ENCODE measurements at regions not wholly inside any gene's neighbourhood (a gene's known extent, or its start where the extent isn't known, plus 50 kb on each side); places are given as distances from the start of the nearest gene placed in this dataset.
"Not testable (repeated sequence)": the region's sequence is repeated elsewhere in the genome, so short reads cannot be mapped to it uniquely, and the experiment has no call there.

DNA sequence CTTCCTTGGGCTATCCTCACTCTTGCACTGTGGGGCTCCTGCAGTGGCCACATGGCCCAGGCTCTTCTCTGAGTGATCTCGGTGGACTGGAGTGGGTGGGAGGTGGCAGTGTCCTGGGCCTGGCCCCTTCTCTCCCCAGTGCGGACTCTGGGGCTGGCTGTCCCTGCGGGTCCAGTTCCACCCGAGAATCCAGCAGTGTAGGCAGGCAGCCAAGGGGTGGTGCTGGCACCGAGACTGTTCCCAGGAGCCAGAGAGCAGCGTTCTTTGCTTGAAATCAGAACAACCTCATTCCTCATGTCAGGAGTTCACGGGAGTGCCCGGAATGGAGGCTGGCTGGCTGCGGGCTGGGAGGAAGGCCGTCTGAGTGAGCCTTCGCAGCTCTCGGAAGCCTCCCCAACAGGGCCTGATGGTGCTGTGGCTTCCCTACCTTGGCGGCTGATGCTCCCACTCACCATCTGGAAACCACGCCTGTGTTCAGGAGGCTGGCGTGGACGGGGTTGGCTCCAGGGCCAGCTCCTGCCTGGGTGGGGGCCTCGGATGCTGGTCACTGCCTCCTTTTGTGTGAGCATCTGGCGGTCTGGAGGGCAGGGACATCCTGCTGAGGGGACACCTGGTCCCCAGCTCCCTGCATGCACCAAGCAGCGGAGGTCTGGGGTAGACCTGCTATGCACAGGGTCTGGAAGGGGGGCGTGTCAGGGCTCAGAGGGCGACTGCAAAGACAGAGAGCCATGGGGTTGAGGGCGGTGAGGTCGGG lies 238.9 kb downstream of the TMEM121 start:
- not testable (repeated sequence) for H3K27ac Mint-ChIP-seq, H3K36me3 Mint-ChIP-seq, H3K9me3 Mint-ChIP-seq, H3K4me3 Mint-ChIP-seq, H3K27me3 Mint-ChIP-seq, H3K4me1 Mint-ChIP-seq

DNA sequence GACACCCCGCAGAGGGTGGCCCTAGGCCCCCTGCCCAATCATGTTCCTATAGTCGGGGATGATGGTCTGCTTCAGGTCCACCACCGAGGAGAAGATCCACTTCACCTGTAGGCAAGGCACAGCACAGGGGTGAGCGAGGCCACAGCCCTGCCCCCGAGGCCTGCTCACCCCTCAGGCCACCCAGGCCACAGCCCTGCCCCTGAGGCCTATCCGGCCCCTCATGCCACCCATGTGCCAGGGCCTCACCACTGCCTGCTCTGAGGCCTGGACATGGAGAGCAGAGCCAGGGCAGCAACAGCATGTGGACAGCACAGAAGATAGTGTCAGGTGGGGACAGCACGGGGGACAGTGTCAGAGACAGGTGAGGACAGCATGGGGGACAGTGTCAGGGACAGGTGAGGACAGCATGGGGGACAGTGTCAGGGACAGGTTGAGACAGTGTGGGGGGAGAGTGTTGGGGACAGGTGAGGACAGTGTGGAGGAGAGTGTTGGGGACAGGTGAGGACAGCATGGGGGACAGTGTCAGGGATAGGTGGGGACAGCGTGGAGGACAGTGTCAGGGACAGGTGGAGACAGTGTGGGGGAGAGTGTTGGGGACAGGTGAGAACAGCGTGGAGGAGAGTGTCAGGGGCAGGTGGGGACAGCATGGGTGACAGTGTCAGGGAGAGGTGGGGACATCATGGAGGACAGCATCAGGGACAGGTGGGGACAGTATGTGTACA lies 239.7 kb downstream of the TMEM121 start:
- no peaks in the 10 kb centered on the region for H3K4me1 Mint-ChIP-seq
- H3K27me3 Mint-ChIP-seq: no peaks in the 10 kb centered on the region
- H3K4me3 Mint-ChIP-seq: no peak overlapping the region
- H3K9me3 Mint-ChIP-seq: no peaks in the 10 kb centered on the region
- H3K36me3 Mint-ChIP-seq: no peaks in the 10 kb centered on the region
- H3K27ac Mint-ChIP-seq: no peak overlapping the region

DNA sequence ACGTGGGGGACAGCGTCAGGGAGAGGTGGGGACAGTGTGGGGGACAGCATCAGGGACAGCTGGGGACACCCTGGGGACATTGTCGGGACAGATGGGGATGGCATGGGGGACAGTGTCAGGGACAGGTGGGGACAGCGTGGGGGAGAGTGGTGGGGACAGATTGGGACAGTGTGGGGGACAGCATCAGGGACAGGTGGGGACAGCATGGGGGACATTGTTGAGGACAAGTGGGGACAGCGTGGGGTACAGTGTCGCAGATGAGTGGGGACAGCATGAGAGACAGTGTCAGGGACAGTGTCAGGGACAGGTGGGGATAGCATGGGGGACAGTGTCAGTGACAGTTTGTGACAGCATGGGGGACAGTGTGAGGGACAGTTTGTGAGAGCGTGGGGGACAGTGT lies 240.9 kb downstream of the TMEM121 start:
- Mint-ChIP-seq H3K27ac (no peak overlapping the region), H3K9me3 (no peaks in the 10 kb centered on the region), H3K4me3 (no peak overlapping the region), H3K36me3 (no peaks in the 10 kb centered on the region), H3K4me1 (no peaks in the 10 kb centered on the region), H3K27me3 (no peaks in the 10 kb centered on the region)

DNA sequence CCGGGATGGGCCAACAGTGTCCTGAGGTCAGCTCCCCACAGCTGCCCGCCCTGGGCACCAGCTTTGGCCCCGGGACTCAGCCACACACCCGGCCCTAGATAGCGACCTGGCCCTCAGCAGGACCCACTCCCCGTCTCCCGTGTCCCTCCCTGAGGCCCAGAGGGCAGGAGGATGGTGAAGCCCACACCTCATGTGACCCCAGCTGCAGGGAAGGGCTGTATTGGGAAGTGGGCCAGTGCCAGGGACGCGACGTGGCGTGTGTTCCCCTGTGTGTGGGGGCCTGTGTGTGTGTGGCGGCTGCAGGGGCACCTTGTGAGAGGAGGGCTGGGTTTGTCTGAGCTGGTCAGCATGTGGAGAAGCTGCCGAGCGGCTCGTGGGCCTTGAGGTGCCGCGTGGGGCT lies 241.7 kb downstream of the TMEM121 start:
- not testable (repeated sequence) for H3K9me3 Mint-ChIP-seq, H3K36me3 Mint-ChIP-seq, H3K27me3 Mint-ChIP-seq, H3K4me1 Mint-ChIP-seq, H3K27ac Mint-ChIP-seq, H3K4me3 Mint-ChIP-seq

DNA sequence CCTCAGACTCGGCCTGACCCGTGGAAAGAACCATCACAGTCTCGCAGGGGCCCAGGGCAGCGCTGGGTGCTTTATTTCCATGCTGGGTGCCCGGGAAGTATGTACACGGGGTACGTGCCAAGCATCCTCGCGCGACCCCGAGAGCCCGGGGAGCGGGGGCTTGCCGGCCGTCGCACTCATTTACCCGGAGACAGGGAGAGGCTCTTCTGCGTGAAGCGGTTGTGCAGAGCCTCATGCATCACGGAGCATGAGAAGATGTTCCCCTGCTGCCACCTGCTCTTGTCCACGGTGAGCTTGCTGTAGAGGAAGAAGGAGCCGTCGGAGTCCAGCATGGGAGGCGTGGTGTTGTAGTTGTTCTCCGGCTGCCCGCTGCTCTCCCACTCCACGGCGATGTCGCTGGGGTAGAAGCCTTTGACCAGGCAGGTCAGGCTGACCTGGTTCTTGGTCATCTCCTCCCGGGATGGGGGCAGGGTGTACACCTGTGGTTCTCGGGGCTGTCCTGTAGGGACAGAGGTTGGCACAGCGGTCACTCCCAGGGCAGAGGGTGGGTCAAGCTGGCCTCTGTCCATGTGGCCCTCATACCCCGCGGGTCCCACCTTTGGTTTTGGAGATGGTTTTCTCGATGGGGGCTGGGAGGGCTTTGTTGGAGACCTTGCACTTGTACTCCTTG lies 242.8 kb downstream of the TMEM121 start:
- not testable (repeated sequence) for H3K4me3 Mint-ChIP-seq, H3K4me1 Mint-ChIP-seq, H3K27ac Mint-ChIP-seq, H3K27me3 Mint-ChIP-seq, H3K36me3 Mint-ChIP-seq, H3K9me3 Mint-ChIP-seq

DNA sequence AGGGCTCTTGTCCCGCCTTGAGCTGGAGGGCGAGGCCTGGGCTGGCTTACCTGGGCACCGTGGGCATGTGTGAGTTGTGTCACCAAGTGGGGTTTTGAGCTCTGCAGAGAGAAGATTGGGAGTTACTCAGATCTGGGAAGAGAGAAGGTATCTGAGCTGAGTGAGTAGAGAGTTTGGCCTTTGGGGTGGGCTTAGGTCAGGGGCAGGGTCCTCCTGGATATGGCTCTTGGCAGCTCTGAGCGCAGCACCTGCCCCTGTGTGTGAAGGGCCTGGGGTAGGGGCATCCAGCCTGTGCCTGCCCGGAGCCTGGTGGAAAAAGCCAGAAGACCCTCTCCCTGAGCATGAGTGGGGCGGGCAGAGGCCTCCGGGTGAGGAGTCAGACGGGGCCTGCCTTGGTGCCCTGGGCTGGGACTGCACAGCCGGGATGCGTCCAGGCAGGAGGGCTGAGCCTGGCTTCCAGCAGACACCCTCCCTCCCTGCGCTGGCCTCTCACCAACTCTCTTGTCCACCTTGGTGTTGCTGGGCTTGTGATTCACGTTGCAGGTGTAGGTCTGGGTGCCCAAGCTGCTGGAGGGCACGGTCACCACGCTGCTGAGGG lies 244.3 kb downstream of the TMEM121 start:
- not testable (repeated sequence) for H3K9me3 Mint-ChIP-seq, H3K27me3 Mint-ChIP-seq, H3K27ac Mint-ChIP-seq, H3K4me1 Mint-ChIP-seq, H3K4me3 Mint-ChIP-seq, H3K36me3 Mint-ChIP-seq

DNA sequence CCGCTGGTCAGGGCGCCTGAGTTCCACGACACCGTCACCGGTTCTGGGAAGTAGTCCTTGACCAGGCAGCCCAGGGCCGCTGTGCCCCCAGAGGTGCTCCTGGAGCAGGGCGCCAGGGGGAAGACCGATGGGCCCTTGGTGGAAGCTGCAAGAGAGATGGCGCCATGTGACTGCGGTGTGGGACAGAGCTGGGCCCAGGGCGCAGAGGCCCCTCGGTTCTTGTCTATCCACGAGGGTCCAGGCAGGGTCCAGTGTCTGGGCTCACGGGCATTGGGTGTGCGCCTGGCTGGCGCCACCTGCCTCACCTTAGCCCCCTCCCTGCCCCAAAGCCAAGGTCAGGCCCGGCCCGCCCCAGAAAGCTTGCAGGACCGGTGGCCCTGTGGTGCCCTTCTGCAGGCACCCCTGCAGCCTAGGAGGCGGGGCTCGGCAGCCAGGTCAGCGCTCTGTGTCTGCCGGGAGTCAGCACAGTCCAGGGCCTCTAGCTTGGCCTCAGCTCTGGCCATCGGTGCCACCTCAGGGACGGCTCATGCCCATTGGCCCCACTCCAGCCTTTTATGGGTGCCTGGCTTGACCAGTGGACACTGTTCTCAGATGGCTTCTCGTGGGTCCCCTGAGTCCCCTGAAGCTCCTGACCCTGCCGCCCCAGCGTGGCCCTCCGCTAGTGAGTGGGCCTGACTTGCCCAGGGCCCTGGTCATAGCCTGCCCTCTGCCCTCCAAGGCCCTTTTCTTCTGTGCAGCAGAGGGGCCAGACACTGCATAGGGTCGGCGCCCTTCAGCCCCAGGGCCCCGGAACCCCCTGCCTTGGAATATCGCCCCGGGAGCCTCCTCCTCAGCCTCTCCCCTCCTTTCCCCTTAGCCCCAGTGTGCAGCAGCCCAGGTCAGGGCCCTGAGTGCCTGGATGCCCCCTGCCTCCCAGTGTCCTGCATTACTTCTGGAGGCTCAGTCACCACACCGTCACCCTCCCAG lies 245.2 kb downstream of the TMEM121 start:
- H3K9me3 Mint-ChIP-seq, H3K36me3 Mint-ChIP-seq, H3K27me3 Mint-ChIP-seq, H3K4me1 Mint-ChIP-seq, H3K4me3 Mint-ChIP-seq, H3K27ac Mint-ChIP-seq: not testable (repeated sequence)

DNA sequence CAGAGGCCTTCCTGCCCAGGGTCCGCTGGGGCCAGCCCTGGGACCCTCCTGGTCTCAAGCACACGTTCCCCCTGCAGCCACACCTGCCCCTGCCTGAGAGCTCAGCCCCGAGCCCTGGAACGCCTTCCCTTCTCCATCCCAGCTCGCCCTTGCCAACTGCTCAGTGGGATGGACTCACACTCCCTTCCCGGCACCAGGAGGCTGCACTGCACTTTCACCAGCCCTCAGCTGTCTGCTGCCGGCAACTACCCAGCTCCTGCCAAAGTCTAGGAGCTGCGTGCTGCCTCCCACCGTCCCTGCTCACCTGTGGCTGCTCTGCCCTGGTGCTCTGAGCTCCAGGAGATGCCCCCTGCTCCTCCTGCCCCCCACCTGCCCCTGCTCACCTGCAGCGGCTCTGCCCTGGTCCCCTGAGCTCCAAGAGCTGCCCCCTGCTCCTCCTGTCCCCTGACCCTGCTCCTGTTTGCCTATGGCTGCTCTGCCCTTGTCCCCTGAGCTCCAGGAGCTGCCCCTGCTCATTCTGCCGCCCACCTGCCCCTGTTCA lies 246.4 kb downstream of the TMEM121 start:
- not testable (repeated sequence) for H3K9me3 Mint-ChIP-seq, H3K4me3 Mint-ChIP-seq, H3K27ac Mint-ChIP-seq, H3K4me1 Mint-ChIP-seq, H3K36me3 Mint-ChIP-seq, H3K27me3 Mint-ChIP-seq

DNA sequence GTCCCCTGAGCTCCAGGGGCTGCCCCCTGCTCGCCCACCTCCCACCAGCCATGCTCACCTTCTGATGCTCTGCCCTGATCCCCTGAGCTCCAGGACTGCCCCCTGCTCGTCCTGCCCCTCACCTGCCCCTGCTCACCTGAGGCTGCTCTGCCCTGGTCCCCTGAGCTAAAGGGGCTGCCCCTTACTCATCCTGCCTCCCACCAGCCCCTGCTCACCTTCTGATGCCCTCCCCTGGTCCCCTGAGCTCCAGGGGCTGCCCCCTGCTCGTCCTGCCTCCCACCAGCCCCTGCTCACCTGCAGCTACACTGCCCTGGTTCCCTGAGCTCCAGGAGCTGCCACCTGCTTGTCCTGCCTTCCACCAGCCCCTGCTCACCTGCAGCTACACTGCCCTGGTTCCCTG lies 247.2 kb downstream of the TMEM121 start:
- Mint-ChIP-seq H3K4me3 (no peak overlapping the region), H3K27me3 (peaks cover 4% of the 10 kb centered on the region), H3K9me3 (no peaks in the 10 kb centered on the region), H3K36me3 (no peaks in the 10 kb centered on the region), H3K27ac (no peak overlapping the region), H3K4me1 (no peaks in the 10 kb centered on the region)

DNA sequence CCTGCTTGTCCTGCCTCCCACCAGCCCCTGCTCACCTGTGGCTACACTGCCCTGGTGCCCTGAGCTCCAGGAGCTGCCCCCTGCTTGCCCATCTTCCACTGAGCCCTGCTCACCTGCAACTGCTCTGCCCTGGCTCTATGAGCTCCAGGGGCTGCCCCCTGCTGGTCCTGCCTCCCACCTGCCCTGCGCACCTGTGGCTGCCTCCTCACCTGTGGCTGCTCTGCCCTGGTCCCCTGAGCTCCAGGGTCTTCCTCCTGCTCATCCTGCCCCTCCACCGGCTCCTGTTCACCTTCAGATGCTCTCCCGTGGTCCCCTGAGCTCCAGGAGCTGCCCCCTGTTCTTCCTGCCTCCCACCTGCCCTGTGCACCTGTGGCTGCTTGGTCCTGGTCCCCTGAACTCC lies 247.6 kb downstream of the TMEM121 start:
- no peaks in the 10 kb centered on the region for H3K4me1 Mint-ChIP-seq
- no peak overlapping the region for H3K4me3 Mint-ChIP-seq
- no peaks in the 10 kb centered on the region for H3K9me3 Mint-ChIP-seq

DNA sequence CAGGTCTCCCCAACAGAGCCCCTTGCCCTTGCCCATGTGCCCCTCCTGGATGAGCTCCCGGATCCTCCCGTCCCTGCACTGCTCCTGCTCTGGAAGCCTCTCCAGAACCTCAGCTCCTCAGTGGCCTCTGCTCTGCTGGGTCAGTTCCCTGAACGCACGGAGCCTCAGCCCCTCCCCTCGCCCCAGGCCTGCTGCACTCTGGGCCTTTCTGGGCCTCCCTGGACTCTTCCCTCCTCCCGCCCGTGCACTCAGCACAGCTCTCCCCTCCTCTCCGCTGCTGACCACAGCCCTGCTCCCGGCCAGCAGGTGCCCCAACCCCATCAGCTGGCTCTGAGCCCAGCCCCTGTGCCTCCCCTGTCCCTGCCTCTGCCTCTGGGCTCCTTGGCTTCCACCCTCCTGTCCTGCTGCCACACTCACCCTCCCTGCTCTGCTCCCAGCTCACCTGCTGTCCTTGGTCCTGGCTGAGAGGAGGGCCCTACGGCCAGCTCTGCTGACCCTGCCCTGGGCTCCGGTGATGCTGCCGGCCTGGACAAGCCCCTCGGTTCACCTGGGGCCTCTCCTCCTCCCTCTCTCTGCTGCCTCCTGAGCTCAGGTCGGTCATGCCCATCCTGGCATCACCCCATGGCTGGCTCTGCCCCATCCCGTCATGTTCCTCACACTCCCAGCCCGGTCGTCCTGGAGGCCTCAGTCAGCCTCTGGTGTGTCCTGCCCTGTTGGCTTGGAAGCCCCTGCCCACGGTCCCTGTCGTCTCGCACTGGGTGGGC lies 248.4 kb downstream of the TMEM121 start:
- H3K4me1 Mint-ChIP-seq, H3K36me3 Mint-ChIP-seq, H3K4me3 Mint-ChIP-seq, H3K27ac Mint-ChIP-seq, H3K27me3 Mint-ChIP-seq, H3K9me3 Mint-ChIP-seq: not testable (repeated sequence)

More for the DNA sequence above, 247.6 kb downstream of the TMEM121 start:
- no peak overlapping the region for H3K27ac Mint-ChIP-seq
- peaks cover 4% of the 10 kb centered on the region for H3K27me3 Mint-ChIP-seq
- no peaks in the 10 kb centered on the region for H3K36me3 Mint-ChIP-seq

DNA sequence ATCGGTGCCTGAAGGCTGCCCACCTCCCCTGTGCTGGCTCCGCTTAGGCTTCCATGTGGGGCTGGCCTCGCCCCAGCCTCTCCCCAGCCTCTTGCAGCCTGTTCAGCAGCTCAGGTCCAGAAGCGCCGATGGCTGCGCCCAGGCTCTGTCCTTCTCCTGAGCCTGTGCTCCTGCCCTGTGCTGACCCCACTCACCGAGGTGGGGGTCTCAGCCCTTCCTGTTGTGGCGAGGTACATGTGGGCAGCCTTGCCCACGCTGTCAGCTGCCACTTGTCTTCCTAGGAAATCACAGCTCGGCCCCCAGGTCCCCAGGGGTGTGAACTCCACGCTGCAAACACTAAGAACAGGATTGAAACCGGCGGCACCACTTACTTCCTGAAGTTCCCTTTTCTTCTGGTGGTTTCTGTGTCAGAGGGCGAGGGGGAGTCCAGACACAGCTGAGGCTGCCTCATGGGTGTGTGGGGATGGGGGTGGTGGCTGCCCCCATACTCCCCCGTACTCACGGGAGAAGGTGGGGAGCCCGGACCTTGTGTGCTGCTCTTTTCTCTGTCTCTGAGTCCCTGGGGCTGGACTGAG lies 249.1 kb downstream of the TMEM121 start:
- H3K27ac Mint-ChIP-seq, H3K9me3 Mint-ChIP-seq, H3K4me1 Mint-ChIP-seq, H3K36me3 Mint-ChIP-seq, H3K4me3 Mint-ChIP-seq, H3K27me3 Mint-ChIP-seq: not testable (repeated sequence)

DNA sequence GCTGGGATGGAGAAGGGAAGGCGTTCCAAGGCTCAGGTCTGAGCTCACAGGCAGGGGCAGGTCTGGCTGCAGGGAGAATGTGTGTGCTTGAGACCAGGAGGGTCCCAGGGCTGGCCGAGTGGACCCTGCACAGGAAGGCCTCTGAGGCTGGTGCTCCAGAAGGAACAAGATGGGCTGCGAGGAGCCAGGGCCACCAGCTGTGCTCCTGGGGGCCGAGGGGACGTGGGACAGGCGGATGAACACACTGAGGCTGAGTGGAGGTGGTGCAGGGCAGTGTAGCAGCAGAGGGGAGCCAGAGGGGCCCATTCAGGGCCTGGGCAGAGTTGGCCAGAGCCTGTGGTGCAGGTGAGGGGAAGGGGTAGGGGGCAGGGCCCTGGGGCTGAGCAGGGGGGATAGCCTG lies 249.7 kb downstream of the TMEM121 start:
- not testable (repeated sequence) for H3K4me1 Mint-ChIP-seq, H3K4me3 Mint-ChIP-seq, H3K9me3 Mint-ChIP-seq, H3K27ac Mint-ChIP-seq, H3K36me3 Mint-ChIP-seq, H3K27me3 Mint-ChIP-seq

DNA sequence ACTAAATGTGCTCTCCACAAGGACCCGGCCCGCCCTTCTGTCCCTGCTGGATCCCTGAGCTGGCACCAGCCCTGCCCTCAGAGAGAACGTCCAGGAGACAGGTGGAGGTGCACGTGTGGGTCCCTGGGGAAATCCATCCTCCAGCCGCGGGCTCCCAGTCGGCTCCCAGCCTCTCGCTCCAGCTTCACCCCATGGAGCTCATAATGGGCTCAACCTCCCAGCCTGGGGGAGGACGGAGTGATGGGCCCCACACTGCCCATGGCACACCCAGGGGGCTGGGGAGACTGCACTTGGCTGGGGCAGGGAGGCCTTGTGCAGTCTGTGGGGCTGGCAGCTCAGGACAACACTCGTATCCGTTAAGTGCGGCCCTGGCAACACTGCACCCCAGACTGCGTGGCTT lies 250.5 kb downstream of the TMEM121 start:
- H3K4me1 Mint-ChIP-seq: no peaks in the 10 kb centered on the region
- peaks cover 6% of the 10 kb centered on the region for H3K27me3 Mint-ChIP-seq
- H3K4me3 Mint-ChIP-seq: no peak overlapping the region
- peaks cover 4% of the 10 kb centered on the region for H3K36me3 Mint-ChIP-seq
- H3K27ac Mint-ChIP-seq: no peak overlapping the region
- peaks cover 14% of the 10 kb centered on the region for H3K9me3 Mint-ChIP-seq

All from activated naive CD4-positive, alpha-beta T cell treated with anti-CD3 and anti-CD28 coated beads, Interleukin-2, amount 50 U/mL, for 24 hours (primary cell).